PC-9 (cell line): ENCODE measurements at regions not wholly inside any gene's neighbourhood (a gene's known extent, or its start where the extent isn't known, plus 50 kb on each side); places are given as distances from the start of the nearest gene placed in this dataset.

Experiments
- BruUV-seq: library from RNA; stranded (reverse); fragments of 400-500 nt; replicated peaks from 2 replicates; lab custom pipeline; 2021; lab: Mats Ljungman, UMichigan
- CTCF ChIA-PET: fragments of 300-600 bp; sonication (Branson Sonifier 250); formaldehyde crosslinking; loops from one replicate; lab custom pipeline; 2022; ENCODE audit warnings: antibody characterized with exemption; lab: Charles Lee
- POLR2A ChIA-PET: fragments of 300-600 bp; sonication (Branson Sonifier 250); formaldehyde crosslinking; loops from one replicate; lab custom pipeline; 2022; ENCODE audit warnings: antibody characterized with exemption; ENCODE audit not compliant: unreplicated experiment; lab: Charles Lee
- DNase-seq, 2 experiments: peaks; one replicate each; pipeline versions ENCODE4 v3.0.0 to v3.0.0-alpha.2; 2015 to 2022; ENCODE audit warnings: mixed read lengths in 1 of 2
- H2AFZ ChIP-seq: fragments of 200-600 bp; sonication (generic); 2 replicates; pipeline ENCODE4 v1.8.1; 2017; ENCODE audit warnings: antibody characterized with exemption
- H3F3A ChIP-seq: fragments of 200-600 bp; sonication (generic); 2 replicates; pipeline ENCODE4 v1.8.1; 2017; ENCODE audit warnings: antibody characterized with exemption, mild to moderate bottlenecking, low read depth; ENCODE audit not compliant: insufficient read depth
- H3K27ac ChIP-seq: fragments of 200-600 bp; sonication (generic); 2 replicates; pipeline ENCODE4 v1.6.1; 2016; ENCODE audit warnings: mixed run types
- H3K27me3 ChIP-seq: fragments of 200-600 bp; sonication (generic); 2 replicates; pipeline ENCODE4 v1.6.1; 2016; ENCODE audit warnings: low read depth, mixed run types; ENCODE audit not compliant: insufficient read depth
- H3K36me3 ChIP-seq: fragments of 200-600 bp; sonication (generic); 2 replicates; pipeline ENCODE4 v1.6.1; 2016; ENCODE audit warnings: low read depth, mixed run types
- H3K4me1 ChIP-seq: fragments of 200-600 bp; sonication (generic); replicated peaks from 2 replicates; pipeline ENCODE4 v1.6.1; 2016; ENCODE audit warnings: mixed run types; ENCODE audit not compliant: insufficient read depth
- H3K4me2 ChIP-seq: fragments of 200-600 bp; sonication (generic); 2 replicates; pipeline ENCODE4 v1.6.1; 2017; ENCODE audit warnings: mixed run types
- H3K4me3 ChIP-seq: fragments of 200-600 bp; sonication (generic); 2 replicates; pipeline ENCODE4 v1.6.1; 2016; ENCODE audit warnings: mixed run types
- H3K79me2 ChIP-seq: fragments of 200-600 bp; sonication (generic); 2 replicates; pipeline ENCODE4 v1.6.1; 2017; ENCODE audit warnings: low read depth, mixed run types
- H3K9me2 ChIP-seq: fragments of 200-600 bp; sonication (generic); 2 replicates; pipeline ENCODE4 v1.8.1; 2017; ENCODE audit warnings: mild to moderate bottlenecking; ENCODE audit not compliant: insufficient read depth
- H3K9me3 ChIP-seq: fragments of 200-600 bp; sonication (generic); 2 replicates; pipeline ENCODE4 v1.8.1; 2016; ENCODE audit warnings: low read depth; ENCODE audit not compliant: insufficient read depth
- H4K20me1 ChIP-seq: fragments of 200-600 bp; sonication (generic); 2 replicates; pipeline ENCODE4 v1.8.1; 2017; ENCODE audit not compliant: insufficient read depth
- EZH2 ChIP-seq: fragments of 200-600 bp; sonication (generic); IDR thresholded peaks from 2 replicates; pipeline ENCODE4 v1.8.0; 2017; ENCODE audit warnings: antibody characterized with exemption, low read depth
- intact Hi-C: fragments of 100-400 bp; cut with micrococcal nuclease; formaldehyde crosslinking; loops from one replicate; pipeline ENCODE4 v1.10.0; 2022; ENCODE audit not compliant: unreplicated experiment
- TF ChIP-seq, protein P1 (sequence below): fragments of 200-600 bp; sonication (generic); conservative IDR thresholded peaks from 2 replicates; pipeline ENCODE4 v1.6.1; 2017; ENCODE audit warnings: mixed run types, antibody characterized with exemption, mild to moderate bottlenecking, moderate library complexity

DNA sequence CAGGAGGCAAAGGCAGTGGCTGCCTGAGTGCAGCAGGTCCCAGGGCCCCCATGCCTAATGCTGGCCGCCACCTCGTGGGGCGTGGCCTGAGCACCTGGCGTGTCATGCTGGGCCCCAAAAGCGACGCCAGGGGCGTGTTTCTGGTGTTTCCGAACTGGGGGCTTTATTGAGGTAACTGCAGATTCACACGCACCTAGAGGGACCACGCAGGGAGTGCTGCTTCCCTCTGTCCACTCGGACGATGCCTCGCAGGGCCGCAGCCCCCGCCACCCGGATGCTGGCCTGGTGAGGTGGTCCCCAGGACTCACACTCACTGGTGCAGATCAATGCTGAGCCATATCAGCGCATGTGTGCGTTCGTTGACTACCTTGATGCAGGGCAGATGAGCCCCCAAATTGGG is 736.2 kb downstream of the BRD1 start:
- intact Hi-C loops: no loop called here
- no peaks in the 10 kb centered on the region for H3K9me2 ChIP-seq
- H3K79me2 ChIP-seq: no peaks in the 10 kb centered on the region
- H3K4me1 ChIP-seq: no peaks in the 10 kb centered on the region
- ChIA-PET CTCF (no interaction called here), POLR2A (no interaction called here)
- H3K9me3 ChIP-seq: no peaks in the 10 kb centered on the region
- H2AFZ ChIP-seq: no peak overlapping the region
- no peak overlapping the region for H3K4me3 ChIP-seq
- no peak overlapping the region for H3K4me2 ChIP-seq
- no peaks in the 10 kb centered on the region for H3F3A ChIP-seq
- no peak for TF ChIP-seq EZH2
- TF ChIP-seq, protein P1, sequence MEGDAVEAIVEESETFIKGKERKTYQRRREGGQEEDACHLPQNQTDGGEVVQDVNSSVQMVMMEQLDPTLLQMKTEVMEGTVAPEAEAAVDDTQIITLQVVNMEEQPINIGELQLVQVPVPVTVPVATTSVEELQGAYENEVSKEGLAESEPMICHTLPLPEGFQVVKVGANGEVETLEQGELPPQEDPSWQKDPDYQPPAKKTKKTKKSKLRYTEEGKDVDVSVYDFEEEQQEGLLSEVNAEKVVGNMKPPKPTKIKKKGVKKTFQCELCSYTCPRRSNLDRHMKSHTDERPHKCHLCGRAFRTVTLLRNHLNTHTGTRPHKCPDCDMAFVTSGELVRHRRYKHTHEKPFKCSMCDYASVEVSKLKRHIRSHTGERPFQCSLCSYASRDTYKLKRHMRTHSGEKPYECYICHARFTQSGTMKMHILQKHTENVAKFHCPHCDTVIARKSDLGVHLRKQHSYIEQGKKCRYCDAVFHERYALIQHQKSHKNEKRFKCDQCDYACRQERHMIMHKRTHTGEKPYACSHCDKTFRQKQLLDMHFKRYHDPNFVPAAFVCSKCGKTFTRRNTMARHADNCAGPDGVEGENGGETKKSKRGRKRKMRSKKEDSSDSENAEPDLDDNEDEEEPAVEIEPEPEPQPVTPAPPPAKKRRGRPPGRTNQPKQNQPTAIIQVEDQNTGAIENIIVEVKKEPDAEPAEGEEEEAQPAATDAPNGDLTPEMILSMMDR: no peak
- H4K20me1 ChIP-seq: peaks cover 7% of the 10 kb centered on the region; the same call in 1 of the 2 replicates
- H3K27ac ChIP-seq: no peak overlapping the region
- no peaks in the 10 kb centered on the region for H3K36me3 ChIP-seq
- DNase-seq: no peak
- no TSS peak for BruUV-seq
- peaks cover 98% of the 10 kb centered on the region for H3K27me3 ChIP-seq

DNA sequence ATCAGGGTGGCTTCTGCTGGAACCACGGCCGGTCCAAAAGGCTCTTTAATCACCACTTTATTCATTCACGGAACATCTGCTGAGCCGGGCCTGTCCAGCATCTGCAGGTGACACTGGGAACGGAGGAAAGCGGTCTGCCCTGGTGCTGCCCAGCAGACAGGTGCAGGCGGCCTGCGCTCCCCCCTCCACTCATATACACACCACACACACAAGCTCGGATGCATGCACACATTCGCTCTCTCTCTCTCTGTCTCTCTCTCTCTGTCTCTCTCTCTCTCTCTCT is 736.9 kb downstream of the BRD1 start:
- DNase-seq: no peak
- TF ChIP-seq, protein P1: no peak
- TF ChIP-seq EZH2: no peak
- no peaks in the 10 kb centered on the region for H3K79me2 ChIP-seq
- ChIA-PET CTCF (no interaction called here), POLR2A (no interaction called here)
- no TSS peak for BruUV-seq
- H4K20me1 ChIP-seq: peaks cover 7% of the 10 kb centered on the region; the same call in 1 of the 2 replicates
- no peak overlapping the region for H2AFZ ChIP-seq
- peaks cover 98% of the 10 kb centered on the region for H3K27me3 ChIP-seq
- no peaks in the 10 kb centered on the region for H3F3A ChIP-seq
- no peak overlapping the region for H3K4me2 ChIP-seq
- no peaks in the 10 kb centered on the region for H3K36me3 ChIP-seq
- no peaks in the 10 kb centered on the region for H3K9me2 ChIP-seq
- H3K4me3 ChIP-seq: no peak overlapping the region
- no peaks in the 10 kb centered on the region for H3K4me1 ChIP-seq
- no peak overlapping the region for H3K27ac ChIP-seq
- intact Hi-C loops: no loop called here
- H3K9me3 ChIP-seq: no peaks in the 10 kb centered on the region

DNA sequence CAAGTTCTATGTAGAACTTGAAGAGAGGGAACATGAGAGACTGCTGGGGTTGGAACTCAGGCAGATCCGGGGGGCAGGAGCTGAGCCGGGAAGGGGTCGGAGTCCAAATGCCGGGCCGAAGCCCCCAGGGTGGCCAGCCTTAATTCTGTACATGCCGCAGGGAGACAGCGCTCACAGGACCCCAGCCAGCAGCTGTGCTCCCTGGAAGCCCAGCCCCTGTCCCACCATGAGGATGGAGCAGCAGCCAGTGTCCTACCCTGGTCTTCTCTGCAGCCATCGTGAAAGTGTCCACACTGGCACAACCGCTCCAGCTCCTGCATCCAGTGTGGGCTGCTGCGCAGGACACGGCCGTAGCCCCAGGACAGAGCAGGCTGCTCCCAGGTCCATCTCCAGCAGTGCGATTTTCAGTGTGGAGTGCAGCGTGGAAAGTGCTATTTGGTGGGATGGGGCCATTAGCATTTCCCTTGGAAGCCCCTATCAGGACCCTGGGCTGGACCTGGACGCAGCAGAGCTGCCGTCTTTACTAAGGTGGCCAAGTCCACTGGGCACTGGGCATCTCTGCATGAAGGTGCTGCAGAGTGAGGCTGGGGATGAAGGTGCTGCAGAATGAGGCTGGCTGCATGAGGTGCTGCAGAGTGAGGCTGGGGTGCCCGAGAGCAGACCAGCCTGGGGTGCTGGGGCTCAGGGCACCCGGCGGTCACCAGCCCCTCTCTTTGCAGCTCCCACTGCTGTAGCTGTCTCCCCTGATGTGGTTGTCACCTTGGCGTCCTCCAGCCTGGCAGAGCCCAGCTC is 737.4 kb downstream of the BRD1 start:
- H3K4me3 ChIP-seq: no peak overlapping the region
- intact Hi-C loops: no loop called here
- no TSS peak for BruUV-seq
- ChIA-PET CTCF (no interaction called here), POLR2A (no interaction called here)
- peaks cover 7% of the 10 kb centered on the region; the same call in 1 of the 2 replicates for H4K20me1 ChIP-seq
- H3F3A ChIP-seq: no peaks in the 10 kb centered on the region
- H3K27me3 ChIP-seq: peaks cover 98% of the 10 kb centered on the region
- no peaks in the 10 kb centered on the region for H3K36me3 ChIP-seq
- H3K9me3 ChIP-seq: no peaks in the 10 kb centered on the region
- no peak for DNase-seq
- no peaks in the 10 kb centered on the region for H3K79me2 ChIP-seq
- TF ChIP-seq, protein P1: no peak
- no peak for TF ChIP-seq EZH2
- H3K4me2 ChIP-seq: no peak overlapping the region
- H3K27ac ChIP-seq: no peak overlapping the region
- H3K9me2 ChIP-seq: no peaks in the 10 kb centered on the region
- no peak overlapping the region for H2AFZ ChIP-seq
- H3K4me1 ChIP-seq: no peaks in the 10 kb centered on the region
